Thyroid gland (tissue), 4 donors: ENCODE measurements at regions not wholly inside any gene's neighbourhood (a gene's known extent, or its start where the extent isn't known, plus 50 kb on each side); places are given as distances from the start of the nearest gene placed in this dataset.

Experiments used
- POLR2A ChIP-seq, 2 donors: fragments of 450-650 bp; IDR thresholded peaks; one replicate each; pipeline ENCODE4 v1.6.1; 2017; ENCODE audit warnings: antibody characterized with exemption in 2 of 2, mild to moderate bottlenecking in 2 of 2, moderate library complexity in 1 of 2
- TF ChIP-seq, protein P1 (sequence below), 6 experiments: fragments of 200-600 bp in 3 of 6; fragments of 450-650 bp in 3 of 6; sonication (generic) in 3 of 6; IDR thresholded peaks; one replicate each; pipeline ENCODE4 v1.5.1; 2016 to 2019; ENCODE audit warnings: antibody characterized with exemption in 6 of 6, mild to moderate bottlenecking in 2 of 6, inconsistent platforms in 1 of 6, moderate library complexity in 1 of 6

DNA sequence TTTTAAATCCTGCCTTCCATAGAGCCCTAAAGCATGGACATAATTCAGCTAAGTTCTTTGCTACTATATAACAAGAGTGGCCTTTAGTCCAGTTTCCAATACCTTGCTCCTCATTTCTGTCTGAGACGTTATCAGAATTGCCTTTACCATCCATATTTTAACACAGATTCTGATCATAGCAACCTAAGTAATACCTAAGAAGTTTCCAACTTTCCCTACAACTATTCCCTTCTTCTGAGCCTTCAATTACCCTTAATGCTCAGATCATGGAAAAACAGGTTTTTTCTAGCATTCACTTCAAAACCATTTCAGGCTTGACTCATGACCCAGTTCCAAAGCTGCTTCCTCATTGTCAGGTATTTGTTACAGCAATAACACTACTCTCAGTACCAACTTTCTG lies 367.1 kb downstream of the C6orf118 start:
- TF ChIP-seq, protein P1, sequence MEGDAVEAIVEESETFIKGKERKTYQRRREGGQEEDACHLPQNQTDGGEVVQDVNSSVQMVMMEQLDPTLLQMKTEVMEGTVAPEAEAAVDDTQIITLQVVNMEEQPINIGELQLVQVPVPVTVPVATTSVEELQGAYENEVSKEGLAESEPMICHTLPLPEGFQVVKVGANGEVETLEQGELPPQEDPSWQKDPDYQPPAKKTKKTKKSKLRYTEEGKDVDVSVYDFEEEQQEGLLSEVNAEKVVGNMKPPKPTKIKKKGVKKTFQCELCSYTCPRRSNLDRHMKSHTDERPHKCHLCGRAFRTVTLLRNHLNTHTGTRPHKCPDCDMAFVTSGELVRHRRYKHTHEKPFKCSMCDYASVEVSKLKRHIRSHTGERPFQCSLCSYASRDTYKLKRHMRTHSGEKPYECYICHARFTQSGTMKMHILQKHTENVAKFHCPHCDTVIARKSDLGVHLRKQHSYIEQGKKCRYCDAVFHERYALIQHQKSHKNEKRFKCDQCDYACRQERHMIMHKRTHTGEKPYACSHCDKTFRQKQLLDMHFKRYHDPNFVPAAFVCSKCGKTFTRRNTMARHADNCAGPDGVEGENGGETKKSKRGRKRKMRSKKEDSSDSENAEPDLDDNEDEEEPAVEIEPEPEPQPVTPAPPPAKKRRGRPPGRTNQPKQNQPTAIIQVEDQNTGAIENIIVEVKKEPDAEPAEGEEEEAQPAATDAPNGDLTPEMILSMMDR (IDR thresholded peaks at IDR 0.05): no peak
- no peak for TF ChIP-seq POLR2A (IDR thresholded peaks at IDR 0.05)
